Cardiac muscle cell (in vitro differentiated cells and primary cell): ENCODE measurements at regions not wholly inside any gene's neighbourhood (a gene's known extent, or its start where the extent isn't known, plus 50 kb on each side); places are given as distances from the start of the nearest gene placed in this dataset.
A peak's percentile ranks its signal among the peaks of the same experiment; 100 is the strongest.

ENCODE experiments used
- DNase-seq, 2 donors: peaks; one replicate each; pipeline versions ENCODE4 v3.0.0 to v3.0.0-alpha.2; 2010 to 2017; ENCODE audit warnings: low read depth in 1 of 2, low spot score in 1 of 2
- H3K27ac ChIP-seq: fragments of 200-600 bp; sonication (generic); 2 replicates; pipeline ENCODE4 v1.5.1; 2016
- H3K27me3 ChIP-seq: fragments of 200-600 bp; sonication (generic); 2 replicates; pipeline ENCODE4 v1.6.0; 2016; ENCODE audit warnings: control low read depth
- H3K36me3 ChIP-seq: fragments of 200-600 bp; sonication (generic); 2 replicates; pipeline ENCODE4 v1.5.1; 2016; ENCODE audit warnings: control low read depth
- H3K4me1 ChIP-seq: fragments of 200-600 bp; sonication (generic); 2 replicates; pipeline ENCODE4 v1.8.1; 2017; ENCODE audit warnings: low read depth, mild to moderate bottlenecking, mixed run types
- H3K4me3 ChIP-seq: fragments of 200-600 bp; sonication (generic); 2 replicates; pipeline ENCODE4 v1.5.1; 2016; ENCODE audit warnings: mild to moderate bottlenecking
- H3K9me3 ChIP-seq: fragments of 200-600 bp; sonication (generic); 2 replicates; pipeline ENCODE4 v1.5.1; 2017; ENCODE audit warnings: low read depth, mild to moderate bottlenecking, control low read depth
- CTCF ChIP-seq: IDR thresholded peaks from 2 replicates; pipeline ENCODE4 v1.5.1; 2012; ENCODE audit warnings: low read depth, mild to moderate bottlenecking, low read length

DNA sequence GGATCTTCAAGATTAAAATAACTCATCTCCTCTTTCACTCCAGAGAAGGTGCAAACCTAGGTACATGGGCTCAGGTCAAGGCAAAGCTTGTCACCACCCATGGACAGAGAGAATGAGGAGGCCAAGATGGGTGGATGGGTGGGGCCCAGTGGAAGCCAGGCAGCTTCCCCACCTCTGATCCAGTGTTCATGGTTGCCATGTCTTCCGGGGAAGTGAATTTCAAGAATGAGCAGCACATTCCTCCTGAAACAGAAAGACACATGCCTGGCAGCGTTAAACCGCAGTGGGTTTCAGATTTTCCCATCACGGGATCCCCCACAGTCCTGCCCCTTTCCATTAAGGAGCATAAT is 301.7 kb downstream of the EIPR1 start:
- H3K27ac ChIP-seq = no peak overlapping the region
- no peaks in the 10 kb centered on the region for H3K9me3 ChIP-seq
- no peak for TF ChIP-seq CTCF
- H3K27me3 ChIP-seq = no peaks in the 10 kb centered on the region
- no peaks in the 10 kb centered on the region for H3K36me3 ChIP-seq
- no peaks in the 10 kb centered on the region for H3K4me1 ChIP-seq
- no peak for DNase-seq
- no peak overlapping the region for H3K4me3 ChIP-seq

DNA sequence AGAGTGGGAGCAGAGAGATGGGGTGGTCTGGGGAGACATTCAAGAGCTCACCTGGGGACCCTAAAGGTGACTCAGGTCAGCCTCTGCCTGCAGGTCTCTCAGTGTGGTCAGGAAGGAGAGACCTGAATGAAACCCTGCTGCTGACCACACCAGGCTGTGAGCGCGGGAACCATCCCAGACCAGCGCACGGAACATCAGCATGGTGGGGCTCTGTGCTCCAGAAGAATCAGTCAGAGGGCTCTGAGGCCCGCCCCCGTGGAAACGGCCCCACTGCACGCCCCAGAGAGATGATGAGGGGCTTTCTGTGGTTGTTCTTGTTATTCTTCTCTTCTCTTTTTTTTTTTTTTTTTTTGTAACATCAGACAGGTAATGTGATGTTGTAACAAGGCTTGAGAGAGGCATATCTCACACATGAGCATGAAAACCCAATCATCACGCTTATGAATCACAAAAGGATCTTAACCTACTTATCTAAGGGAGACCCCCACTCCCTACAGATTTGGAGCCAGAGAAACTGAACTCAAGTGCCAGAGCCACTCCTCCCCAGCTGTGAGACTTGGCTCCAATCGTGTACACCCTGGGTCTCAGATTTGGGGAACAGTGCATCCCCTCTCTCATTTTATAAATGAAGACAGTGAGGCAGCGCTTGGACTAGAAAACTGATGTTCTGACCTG is 302.2 kb downstream of the EIPR1 start:
- Histone ChIP-seq H3K4me3 (no peak overlapping the region), H3K36me3 (no peaks in the 10 kb centered on the region), H3K4me1 (no peaks in the 10 kb centered on the region), H3K27me3 (no peaks in the 10 kb centered on the region), H3K9me3 (no peaks in the 10 kb centered on the region), H3K27ac (no peak overlapping the region)
- no peak for TF ChIP-seq CTCF
- no peak for DNase-seq

DNA sequence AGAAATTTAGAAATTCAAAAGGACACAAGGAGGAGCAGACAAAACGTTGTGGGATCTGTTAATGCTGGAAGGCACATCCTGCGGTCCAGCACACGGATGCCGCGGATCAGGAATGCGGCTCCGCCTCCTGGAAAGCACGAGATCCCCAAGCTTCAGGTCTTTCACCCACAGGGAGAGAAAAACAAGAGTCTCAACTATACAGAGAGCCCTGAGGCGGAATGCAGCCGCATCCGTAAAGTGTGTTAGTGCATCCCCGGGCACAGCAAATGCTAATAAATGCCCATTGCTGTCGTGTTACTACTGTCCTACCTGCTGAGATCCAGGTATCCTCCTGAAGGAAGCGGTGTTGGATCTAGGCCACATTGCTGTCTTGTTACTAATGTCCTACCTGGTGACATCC is 303.9 kb downstream of the EIPR1 start:
- Histone ChIP-seq H3K27me3 (no peaks in the 10 kb centered on the region), H3K27ac (no peak overlapping the region), H3K4me3 (no peak overlapping the region), H3K4me1 (no peaks in the 10 kb centered on the region), H3K9me3 (no peaks in the 10 kb centered on the region), H3K36me3 (no peaks in the 10 kb centered on the region)
- TF ChIP-seq CTCF = no peak
- DNase-seq = no peak

DNA sequence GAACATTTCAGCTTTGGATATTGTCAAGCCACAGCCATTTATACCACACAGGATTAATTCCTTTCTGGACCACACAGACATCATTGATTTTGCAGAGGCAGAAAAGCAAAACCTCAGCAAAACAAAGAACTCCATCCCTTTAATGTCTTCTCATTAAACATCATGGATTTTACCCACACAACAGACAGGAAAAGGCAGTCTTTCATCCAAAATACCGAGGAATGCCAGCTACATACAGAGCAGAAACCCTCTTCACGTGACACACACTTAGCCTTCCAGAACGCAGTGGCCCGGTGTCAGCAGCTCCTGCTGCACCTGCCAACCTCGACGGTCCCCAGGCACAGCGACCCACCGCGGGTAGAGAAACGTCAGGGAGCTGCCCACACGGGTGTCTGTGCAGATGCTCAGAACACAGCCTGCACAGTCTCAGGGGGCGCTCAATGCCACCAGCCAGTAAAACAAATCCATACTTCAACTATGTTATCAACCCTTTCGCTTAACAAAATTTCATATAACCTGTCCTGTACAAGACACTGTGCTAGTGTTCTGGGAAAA is 304.5 kb downstream of the EIPR1 start:
- DNase-seq = peak in 1 of 2 donors; percentile 3
- H3K4me3 ChIP-seq = no peak overlapping the region
- no peak overlapping the region for H3K27ac ChIP-seq
- H3K27me3 ChIP-seq = no peaks in the 10 kb centered on the region
- H3K36me3 ChIP-seq = no peaks in the 10 kb centered on the region
- no peak for TF ChIP-seq CTCF
- H3K4me1 ChIP-seq = no peaks in the 10 kb centered on the region
- H3K9me3 ChIP-seq = no peaks in the 10 kb centered on the region

DNA sequence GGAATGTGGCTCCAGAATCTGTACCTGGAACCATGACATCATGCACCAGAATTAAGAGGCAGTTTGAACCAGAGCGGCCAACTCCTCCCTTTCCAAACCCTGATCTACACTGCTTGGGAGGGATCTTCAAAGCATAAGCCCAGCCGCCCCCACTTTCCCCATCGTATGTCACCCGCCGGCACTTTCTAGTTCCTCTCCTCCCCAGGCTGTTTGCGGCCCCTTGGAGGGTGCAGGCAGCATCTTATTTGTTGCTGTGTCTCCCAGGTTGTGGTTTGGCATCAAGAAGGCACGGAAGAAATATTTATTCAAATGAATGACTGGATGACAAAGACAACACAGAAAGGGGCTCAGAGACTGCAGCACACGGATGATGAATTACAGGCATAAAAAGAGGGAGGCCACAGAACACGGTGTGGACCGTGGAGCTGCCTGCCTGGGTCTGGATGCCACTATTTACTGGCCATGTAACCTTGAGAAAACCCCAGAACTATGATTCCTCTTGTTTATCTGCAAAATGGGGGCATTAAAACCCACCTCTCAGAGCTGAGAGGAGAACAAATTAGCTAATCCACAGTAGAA is 305.8 kb downstream of the EIPR1 start:
- Histone ChIP-seq H3K27ac (no peak overlapping the region), H3K4me1 (no peaks in the 10 kb centered on the region), H3K36me3 (no peaks in the 10 kb centered on the region), H3K9me3 (no peaks in the 10 kb centered on the region), H3K27me3 (no peaks in the 10 kb centered on the region), H3K4me3 (no peak overlapping the region)
- TF ChIP-seq CTCF = no peak
- no peak for DNase-seq
